Choroid plexus epithelial cell (primary cell): ENCODE measurements at regions not wholly inside any gene's neighbourhood (a gene's known extent, or its start where the extent isn't known, plus 50 kb on each side); places are given as distances from the start of the nearest gene placed in this dataset.

Source experiments
- DNase-seq: peaks from one replicate; pipeline ENCODE4 v3.0.0-alpha.2; 2010; ENCODE audit warnings: low read depth
- H3K4me3 ChIP-seq: 2 replicates; pipeline ENCODE4 v1.5.1; 2011; ENCODE audit warnings: low read depth, mild to moderate bottlenecking, control low read depth, low read length, moderate library complexity
- TF ChIP-seq, protein P1 (sequence below): conservative IDR thresholded peaks from 2 replicates; pipeline ENCODE4 v1.5.1; 2011; ENCODE audit warnings: low read depth, mild to moderate bottlenecking, control low read depth, inconsistent platforms, low read length, moderate library complexity

DNA sequence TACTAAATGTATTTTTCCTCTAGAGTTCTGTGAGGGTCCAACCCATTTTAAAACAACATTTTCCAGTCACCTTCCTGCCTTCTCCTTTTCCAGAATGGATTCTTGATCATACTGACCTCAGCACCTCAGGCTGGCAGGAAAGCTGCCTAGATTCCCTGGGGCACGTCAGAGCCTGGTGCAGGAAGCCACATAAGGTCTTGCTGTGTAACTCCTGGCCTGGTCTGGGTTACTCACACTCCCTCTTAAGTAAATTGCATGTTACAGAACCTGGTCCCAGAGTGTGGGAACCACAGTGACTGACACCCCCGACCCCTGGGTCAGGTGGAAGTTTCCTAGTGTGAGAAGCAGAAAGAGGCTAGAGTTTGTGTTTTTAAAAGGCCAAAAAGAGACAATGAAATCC is 209.8 kb downstream of the SPTSSA start:
- TF ChIP-seq, protein P1, sequence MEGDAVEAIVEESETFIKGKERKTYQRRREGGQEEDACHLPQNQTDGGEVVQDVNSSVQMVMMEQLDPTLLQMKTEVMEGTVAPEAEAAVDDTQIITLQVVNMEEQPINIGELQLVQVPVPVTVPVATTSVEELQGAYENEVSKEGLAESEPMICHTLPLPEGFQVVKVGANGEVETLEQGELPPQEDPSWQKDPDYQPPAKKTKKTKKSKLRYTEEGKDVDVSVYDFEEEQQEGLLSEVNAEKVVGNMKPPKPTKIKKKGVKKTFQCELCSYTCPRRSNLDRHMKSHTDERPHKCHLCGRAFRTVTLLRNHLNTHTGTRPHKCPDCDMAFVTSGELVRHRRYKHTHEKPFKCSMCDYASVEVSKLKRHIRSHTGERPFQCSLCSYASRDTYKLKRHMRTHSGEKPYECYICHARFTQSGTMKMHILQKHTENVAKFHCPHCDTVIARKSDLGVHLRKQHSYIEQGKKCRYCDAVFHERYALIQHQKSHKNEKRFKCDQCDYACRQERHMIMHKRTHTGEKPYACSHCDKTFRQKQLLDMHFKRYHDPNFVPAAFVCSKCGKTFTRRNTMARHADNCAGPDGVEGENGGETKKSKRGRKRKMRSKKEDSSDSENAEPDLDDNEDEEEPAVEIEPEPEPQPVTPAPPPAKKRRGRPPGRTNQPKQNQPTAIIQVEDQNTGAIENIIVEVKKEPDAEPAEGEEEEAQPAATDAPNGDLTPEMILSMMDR = no peak
- DNase-seq = peak; percentile 4
- no peak overlapping the region for H3K4me3 ChIP-seq

DNA sequence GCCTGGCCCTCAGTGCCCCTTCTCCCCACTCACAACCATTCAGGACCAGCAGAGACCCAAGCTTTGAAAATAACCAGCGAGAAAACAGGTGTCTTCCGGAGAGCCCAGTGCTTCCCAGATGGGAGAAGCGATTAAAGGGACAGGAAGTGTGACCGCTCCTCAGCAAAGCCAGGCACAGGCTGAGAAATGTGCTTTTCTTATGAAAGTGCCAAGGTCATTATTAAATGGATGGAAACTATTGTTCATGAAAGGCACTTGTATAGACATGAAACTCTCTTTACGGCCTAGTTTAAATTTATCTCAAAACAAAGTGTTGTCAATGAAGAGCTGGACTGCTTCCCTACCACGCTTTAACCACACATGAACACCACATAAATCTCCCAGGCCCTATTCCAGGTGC is 210.4 kb downstream of the SPTSSA start:
- H3K4me3 ChIP-seq = no peak overlapping the region
- DNase-seq = no peak
- TF ChIP-seq, protein P1 = no peak

DNA sequence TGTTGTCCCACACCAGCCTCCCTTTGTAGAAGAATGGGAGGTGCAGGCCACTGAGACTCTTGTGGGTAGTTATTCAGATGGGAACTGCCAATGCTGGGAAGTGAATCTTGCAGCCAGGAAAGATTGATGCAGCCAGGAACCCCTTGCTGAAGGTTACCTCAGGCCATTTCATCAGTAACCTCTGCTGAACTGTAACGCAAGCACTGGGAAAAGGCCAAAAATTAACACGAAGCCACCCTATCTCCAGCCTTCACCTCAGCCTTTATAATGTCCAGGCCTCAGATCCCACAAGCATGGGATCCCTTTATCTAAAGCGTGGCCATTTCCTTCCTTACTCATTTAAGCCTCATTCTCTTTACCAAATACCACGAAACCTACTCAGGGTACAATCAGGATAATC is 211.1 kb downstream of the SPTSSA start:
- no peak for DNase-seq
- H3K4me3 ChIP-seq = no peak overlapping the region
- TF ChIP-seq, protein P1 = no peak

DNA sequence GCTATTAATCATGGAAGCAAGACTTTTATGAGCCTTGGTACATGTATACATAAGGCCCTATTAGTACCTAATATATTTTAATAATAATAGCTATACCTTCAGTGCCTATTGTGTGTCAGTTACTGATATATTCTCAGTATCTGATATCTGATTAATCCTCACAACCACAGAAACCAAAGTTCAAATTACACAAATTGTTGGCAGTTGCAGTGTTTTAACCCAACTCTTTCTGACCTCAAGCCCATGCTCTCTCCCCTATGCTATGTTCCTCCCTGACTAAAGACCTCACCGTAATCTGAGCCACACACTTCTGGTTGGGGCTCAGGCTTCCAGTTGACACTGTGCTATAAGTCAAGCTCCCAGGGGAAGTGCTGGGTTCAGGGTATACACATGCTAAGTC is 214.4 kb downstream of the SPTSSA start:
- no peak overlapping the region for H3K4me3 ChIP-seq
- DNase-seq = no peak
- TF ChIP-seq, protein P1 = no peak

DNA sequence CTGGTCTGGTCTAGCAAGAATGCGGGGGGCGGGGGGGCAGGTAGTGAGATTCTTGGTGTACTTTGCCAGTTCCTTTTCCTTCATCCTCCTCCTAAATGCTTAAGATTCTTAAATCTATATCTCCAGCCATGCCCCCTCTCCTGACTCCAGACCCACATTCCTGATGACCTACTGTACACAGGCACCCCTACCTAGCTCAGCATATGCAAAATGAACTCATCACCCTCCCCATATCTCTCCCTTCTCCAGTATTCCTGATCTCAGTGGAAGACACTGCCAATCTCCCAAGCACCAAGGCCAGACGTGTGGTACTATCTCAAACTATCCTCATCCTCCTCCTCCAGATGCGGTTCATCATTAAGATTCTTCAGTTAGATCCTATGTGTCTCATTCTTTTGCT is 215.8 kb downstream of the SPTSSA start:
- no peak for DNase-seq
- TF ChIP-seq, protein P1 = no peak

DNA sequence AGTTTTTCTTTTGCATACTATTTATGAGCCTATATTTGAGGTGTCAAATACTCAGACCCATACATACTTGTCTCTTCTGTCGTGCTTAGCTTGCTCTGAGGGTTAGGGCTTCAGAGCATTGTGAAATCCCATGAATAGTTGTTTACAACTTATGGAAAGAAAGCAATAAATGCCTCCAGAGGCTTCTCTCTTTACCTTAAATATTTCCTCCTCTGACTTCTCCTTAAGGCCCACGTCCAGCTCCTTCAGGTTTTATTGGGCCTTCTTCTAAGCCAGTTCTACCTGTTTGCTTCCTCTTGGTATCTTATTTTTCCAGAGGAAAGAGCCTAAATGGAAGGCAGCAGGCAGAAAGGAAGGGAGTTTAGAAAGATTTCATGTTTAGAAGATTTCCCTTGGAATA is 218.6 kb downstream of the SPTSSA start:
- no peak overlapping the region for H3K4me3 ChIP-seq
- DNase-seq = no peak
- TF ChIP-seq, protein P1 = no peak

More for the DNA sequence above, 215.8 kb downstream of the SPTSSA start:
- no peak overlapping the region for H3K4me3 ChIP-seq

DNA sequence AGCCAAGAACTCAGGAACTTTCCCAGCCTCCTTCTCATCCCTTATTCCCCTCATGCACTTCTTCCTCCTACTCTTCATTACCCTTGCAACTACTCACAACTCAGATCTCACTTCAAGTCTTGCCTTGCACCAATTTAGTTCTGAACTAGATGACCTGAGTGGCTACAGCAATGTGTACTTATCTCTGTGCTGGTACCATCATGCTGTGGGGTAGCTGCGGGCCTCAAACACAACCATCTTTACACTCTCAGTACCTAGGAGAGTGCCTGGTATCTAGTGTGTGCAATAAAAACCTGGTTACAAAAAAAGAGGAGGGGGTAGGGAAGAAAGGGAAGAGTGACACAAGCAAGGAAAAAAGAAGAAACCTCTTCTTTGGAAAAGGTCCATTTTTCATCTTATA is 219.0 kb downstream of the SPTSSA start:
- H3K4me3 ChIP-seq = no peak overlapping the region
- TF ChIP-seq, protein P1 = no peak
- no peak for DNase-seq
